NCI-H345 treated with DMSO at 0.1 percent for 48 hours (cell line): ENCODE measurements at regions not wholly inside any gene's neighbourhood (a gene's known extent, or its start where the extent isn't known, plus 50 kb on each side); places are given as distances from the start of the nearest gene placed in this dataset.
A peak's percentile ranks its signal among the peaks of the same experiment; 100 is the strongest.
"Not testable (repeated sequence)": the region's sequence is repeated elsewhere in the genome, so short reads cannot be mapped to it uniquely, and the experiment has no call there.

ENCODE experiments used
- DNase-seq: peaks from one replicate; lab custom pipeline; 2025; ENCODE audit not compliant: unreplicated experiment; lab: John Stamatoyannopoulos, UW

DNA sequence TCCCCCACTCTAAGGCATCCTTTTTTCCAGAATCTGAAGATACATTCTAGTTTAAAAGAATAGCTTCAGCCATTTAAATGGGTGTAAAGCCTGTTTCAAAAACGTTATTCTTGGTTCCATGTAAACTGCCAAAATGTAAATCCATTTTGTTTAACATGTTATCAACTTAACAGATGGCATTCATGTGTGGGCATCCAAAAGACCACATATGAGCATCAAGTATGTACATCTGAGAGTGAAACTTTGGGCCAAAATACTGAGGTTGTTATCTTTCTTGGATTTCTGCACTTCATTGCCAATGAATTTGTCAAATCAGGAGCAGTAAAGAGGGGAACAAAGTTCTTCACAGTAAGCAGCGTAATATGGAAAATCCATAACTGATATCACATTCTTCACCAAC lies 395.4 kb downstream of the ZNF804A start:
- DNase-seq: no peak

DNA sequence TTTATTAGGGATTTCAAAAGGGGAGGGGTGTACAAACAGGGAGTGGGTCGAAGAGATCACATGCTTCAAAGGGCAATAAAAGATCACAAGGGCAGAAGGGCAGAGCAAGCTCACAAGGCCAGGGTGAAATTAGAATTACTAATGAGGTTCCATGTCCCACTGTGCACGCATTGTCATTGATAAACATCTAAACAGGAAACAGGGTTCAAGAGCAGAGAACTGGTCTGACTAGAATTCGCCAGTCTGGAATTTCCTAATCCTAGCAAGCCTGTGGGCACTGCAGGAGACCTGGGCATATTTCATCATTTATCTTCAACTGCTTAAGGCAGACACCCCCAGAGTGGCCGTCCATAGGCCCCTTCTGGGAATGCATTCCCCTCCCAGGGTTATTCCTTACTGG lies 408.2 kb downstream of the ZNF804A start:
- no peak for DNase-seq

DNA sequence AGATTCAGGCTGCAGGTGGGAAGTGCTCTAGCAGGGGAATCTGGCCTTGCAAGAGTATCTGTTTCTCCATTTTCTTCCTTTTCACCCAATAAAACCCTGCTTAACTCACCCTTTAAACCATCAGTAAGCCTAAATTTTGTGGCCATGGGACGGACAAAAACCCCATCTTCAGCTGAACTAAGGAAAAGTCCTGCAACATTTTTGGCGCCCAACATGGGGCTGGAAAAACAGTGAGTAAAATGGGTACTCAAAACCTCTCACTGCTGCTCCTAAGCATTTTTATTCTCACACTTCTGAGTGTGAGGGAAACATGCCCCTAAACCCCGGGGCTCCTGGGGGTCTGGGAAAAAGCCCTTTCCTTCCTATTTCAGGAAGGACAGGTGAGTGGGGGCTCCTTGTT lies 414.3 kb downstream of the ZNF804A start:
- DNase-seq: no peak

DNA sequence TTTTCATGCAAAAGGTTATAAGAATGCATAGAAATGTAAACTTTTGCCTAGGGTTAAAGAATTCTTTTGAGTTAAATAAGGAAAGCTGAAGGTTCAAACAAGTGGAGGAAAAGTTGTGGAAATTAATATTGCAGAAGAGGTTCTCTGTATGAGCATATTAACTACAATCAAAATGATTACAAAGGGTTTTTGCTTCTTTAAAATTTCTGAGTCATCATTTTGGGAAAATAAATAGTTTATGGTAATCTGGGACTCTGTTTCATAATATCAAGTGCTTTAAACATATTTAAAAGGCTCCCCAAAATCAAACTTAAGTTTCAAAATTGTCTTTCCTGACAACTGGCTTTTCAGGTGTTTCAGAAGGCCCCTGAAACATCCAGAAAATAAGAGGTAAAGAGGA lies 415.7 kb downstream of the ZNF804A start:
- DNase-seq: no peak

DNA sequence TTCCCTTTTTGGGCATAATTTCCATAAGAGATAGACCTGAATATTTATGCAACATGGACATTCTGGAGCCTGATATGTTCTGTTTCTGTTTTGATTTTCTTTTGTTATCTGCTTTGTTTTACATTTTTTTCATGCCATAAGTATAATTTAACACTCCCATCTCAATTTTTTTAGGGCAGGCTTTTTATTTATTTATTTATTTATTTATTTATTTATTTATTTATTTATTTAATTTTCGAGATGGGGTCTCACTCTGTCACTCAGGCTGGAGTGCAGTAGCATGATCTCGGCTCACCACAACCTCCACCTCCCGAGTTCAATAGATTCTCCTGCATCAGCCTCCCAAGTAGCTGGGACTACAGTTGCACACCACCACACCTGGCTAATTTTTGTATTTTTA lies 427.6 kb downstream of the ZNF804A start:
- DNase-seq: not testable (repeated sequence)

DNA sequence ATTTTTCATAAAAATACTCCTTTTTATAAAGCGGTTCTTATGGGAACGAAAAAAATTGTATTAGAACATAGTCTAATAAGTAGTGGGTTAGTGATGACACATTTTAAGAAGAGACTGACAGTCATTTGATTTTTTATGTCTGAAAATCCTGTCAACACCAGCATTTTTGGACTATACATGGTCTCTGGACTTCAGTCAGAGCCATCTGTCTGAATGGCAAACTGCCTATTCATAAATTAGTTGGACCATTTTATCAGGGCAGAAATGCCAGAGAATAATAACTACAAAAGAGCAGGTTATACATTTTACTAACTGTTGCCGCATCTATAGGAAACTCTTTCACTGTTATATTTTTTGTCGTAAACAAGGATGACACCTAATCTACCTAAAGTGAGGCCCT lies 437.6 kb downstream of the ZNF804A start:
- no peak for DNase-seq

DNA sequence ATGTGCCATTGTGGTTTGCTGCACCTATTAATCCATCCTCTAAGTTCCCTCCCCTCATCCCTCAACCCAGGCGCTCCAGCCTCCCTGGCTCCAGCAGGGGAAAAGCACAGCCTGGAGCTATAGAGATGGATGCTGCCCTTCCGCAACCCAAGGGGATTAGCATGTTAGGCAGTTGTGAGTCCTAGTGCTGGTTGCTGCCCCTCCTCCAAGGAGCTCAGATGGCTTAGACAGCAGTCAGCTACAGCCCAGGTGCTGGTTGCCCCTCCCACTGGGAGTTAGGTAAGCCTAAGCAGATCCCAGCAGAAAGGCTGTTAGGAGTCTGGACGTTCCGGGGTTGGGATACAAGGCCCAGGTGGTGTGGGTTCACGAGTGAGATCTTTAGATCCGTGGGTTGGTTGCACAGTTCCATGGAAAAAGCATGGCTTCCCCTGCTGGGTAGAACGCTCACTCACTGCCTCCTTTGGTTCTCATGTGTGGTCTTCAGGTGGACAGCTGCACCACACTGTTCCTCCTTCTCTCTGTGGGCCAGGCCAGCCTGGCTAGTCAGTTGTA lies 446.1 kb downstream of the ZNF804A start:
- DNase-seq: no peak

DNA sequence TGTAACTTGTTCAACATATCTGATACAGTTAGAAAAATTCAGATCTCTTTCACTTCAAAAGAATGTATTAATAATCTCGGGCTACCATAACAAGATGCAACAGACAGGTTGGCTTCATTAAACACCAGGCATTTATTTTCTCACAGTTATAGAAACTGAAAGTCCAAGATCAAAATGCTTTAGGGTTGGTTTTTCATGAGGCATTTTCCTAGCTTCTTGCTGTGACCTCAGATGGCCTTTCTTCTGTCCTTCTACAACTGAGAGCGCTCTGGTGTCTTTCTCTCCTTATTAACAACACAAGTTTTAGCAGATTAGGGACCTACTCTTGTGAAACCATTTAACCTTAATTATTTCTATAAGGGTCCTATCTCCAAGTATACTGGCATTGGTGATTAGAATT lies 452.5 kb downstream of the ZNF804A start:
- DNase-seq: no peak

DNA sequence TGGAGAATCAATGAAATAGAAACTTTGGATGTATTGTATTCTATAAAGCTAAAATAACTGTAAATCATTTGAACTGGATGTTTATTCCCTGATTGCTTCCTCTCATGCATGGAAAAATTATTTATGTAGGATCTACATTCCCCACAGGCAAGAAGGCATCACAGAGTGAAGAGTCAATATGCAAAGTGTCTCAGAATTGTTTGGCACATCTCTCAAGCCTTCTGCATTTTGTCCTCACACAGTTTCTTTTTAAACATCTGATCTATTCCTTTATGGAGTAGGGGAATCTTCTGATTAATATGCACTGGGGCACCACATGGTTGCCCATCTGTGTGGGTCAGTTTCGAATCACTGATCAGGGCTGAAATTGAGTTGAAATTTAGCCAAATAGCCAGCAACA lies 465.4 kb downstream of the ZNF804A start:
- DNase-seq: no peak

DNA sequence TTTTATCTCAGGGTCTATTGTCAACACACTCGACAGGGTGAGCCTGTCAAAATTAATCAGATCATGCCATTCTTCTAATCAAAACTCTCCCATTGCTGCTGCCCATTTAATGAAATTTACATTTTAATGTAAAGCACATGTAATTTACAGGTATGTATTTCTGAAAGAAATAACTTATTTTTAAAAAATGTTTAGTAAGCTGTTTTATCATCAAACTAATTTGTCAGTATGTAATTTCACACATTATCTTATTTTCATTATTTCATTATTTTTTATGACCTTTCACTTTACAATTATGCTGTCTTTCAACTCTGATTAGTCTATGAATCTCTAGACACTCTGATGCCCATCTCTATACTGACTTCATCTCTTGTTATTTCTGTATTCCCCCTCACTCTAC lies 467.8 kb downstream of the ZNF804A start:
- no peak for DNase-seq

DNA sequence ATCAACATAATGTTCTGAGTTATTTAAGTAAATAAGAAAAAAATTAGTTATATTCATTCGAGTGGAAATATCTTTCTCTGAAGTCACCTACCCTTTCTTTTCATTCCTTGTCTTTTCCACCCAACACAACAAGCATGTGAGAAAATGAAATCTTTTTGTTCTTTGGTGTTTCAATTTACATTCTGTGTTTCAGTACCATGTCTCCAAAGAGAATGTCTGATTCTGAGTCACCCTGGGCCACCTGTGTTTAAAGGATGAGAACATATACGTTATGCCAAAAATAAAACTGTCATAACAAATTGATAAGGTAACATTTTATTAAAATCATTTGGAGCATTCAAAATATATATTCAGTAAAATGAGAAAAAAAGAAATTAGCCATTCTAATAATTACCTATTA lies 470.8 kb downstream of the ZNF804A start:
- DNase-seq: no peak

DNA sequence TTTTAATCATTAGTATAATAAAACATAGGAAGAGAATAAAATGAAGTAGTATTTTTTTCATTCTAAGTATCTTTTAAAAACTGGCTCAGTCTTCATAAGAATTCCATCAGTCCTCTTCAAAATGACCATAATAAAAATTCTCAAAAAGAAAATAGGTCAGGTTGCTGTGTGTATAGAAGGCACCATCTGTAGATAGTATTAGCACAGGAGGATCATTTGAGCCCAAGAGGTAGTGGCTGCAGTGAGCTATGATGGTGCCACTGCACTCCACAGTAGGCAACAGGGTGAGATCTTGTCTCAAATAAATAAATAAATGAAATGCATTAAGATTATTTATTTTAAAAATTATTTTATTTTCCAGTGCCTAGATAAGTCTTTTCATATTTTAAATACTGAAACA lies 475.8 kb downstream of the ZNF804A start:
- no peak for DNase-seq

DNA sequence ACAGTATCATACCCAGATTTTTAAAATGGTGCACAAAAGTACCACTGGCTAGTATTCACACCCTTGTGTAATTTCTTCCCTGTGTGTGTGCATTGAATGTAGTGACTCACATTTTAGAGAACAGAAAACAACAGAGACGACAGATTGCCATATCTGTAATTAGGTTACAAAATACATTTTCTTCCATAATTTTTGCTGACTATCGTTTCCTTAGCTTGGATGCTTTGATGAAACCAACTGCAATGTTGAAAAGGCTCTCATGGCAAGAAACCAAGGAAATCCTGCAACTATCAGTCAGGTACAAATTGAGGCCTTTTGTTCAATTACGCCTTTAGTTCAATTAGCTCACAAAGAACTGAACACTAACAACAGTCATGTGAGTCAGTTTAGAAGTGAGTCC lies 484.4 kb downstream of the ZNF804A start:
- no peak for DNase-seq

DNA sequence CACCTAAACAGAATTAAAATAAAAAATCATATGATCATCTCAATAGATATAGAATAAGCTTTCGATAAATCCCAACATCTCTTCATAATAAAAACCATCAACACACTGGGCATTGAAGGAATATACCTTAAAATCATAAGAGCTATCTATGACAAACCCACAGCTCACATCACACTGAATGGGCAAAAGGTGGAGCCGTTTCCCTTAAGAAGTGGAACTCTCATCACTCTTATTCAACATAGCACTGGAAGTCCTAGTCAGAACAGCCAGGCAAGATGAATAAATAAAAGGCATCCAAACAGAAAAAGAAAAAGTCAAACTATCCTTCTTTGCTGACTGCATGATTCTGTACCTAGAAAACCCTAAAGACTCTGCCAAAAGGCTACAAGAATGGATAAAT lies 510.3 kb downstream of the ZNF804A start:
- no peak for DNase-seq

DNA sequence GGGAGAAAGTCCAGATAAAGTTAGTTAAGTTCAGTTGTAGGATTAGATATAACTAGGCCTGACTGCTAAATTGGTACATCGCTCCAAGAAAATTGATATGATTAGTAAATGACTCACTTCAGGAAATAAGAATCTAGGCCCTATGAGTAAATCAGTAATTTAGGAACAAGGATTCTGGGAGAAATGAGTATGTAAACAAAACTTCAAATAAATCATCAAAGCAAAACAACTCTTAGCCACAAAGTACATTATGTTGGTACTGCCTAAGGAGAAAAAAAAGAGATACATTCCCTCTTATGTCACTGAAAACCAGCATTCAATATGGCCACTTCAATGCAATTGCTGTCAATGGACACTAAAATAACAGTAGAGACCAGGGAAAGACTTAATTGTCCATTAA lies 529.1 kb downstream of the ZNF804A start:
- DNase-seq: no peak

DNA sequence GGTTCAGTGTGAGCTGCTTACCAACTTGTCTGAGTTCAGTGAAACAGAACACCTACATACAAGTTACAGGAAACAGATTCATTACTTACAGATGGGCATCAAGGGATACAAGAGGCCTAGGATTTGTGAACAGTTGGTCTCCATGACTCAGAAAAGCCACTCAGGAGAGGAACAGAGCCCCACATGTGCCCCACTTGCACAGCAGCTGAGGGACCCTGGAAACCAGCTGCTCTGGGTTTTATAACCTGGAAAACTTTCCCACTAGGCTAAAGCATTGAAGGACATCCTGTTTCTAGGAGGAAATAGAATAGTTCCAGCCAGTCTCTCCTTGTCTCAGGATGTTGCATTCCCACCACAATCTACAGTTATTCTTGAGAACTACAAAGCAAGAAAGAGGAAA lies 530.0 kb downstream of the ZNF804A start:
- no peak for DNase-seq

DNA sequence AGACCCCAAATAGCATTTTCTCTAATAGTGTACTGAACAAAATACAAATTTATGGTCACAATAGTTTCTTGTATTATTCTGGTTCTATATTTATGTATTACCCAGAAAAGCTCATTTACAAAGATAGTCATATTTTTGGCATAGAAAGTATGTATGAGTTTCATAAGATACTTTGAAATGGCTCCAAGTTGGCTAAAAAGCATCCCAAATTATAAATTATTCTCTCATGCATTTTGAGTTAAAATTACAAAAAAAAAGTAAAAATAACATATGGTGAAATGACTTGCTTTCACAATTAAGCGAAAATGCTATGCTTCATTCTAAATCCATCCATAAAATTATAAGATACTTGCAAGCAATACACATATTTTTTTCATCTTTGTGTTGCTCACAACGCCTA lies 530.7 kb downstream of the ZNF804A start:
- no peak for DNase-seq

DNA sequence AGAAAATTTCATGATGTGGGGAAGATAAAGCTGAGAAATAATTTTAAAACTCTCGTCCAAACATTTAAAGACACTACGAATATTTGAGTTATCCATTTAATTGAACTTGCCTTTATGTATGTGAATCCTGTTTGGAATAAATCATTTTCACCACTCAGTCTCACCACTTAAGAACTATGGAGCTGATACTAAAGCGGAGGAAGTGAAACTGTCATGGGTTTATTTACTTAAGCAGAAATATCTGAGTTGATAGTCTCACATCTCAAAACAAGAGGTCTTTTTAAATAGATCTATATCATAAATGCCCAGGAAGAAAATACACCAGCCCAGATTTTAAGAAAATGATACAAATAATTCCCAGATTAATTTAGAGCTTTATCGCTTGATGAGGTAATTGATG lies 532.4 kb downstream of the ZNF804A start:
- no peak for DNase-seq

DNA sequence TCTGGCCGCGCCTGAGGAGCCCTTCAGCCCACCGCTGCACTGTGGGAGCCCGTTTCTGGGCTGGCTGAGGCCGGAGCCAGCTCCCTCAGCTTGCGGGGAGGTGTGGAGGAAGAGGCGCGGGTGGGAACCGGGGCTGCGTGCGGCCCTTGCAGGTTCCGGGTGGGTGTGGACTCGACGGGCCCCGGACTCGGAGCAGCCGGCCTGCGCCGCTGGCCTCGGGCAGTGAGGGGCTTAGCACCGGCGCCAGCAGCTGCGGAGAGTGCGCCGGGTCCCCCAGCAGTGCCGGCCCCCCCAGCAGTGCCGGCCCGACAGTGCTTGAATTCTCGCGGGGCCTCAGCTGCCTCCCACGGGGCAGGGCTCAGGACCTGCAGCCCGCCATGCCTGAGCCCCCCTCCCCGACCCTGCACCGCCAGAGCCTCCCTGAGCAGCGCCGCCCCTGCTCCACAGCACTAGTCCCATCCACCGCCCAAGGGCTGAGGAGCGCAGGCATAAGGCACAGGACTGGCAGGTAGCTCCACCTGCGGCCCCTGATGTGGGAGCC lies 534.2 kb downstream of the ZNF804A start:
- no peak for DNase-seq

DNA sequence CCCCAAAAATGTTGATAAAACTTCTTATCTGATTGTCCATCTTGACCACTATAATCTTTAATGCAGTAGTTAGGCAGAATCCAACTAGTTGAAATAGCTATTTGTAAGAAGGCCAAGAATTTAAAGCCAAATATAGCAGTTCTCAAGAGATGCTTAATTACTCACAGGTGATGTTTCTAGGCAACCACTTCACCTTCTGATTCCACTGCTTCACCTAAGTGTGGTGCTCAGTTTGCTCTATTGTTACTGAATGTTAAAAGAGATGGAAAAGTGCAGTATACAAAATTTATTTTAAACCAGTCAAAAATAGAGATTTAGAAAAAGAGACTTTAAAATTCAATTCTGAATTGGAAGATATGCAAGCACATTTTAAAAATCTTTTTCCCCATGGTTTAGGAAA lies 539.4 kb downstream of the ZNF804A start:
- DNase-seq: no peak

DNA sequence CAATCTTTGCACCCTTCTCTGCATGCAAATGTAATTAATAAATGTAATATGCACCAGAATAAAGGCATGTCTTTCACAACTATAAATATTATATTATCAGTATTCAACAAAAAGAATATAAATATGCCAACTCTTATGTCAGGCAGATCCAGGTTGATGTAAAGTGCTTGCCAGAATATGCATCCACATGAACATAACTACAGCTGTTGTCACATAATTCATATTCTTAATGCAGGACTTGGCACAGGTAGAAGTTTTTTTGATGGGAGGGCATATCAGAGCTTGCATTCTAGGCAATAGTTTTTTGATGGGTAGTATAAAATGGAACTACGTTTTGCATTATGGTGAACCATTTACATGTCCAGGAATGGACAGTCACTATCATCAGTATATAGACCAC lies 544.3 kb downstream of the ZNF804A start:
- no peak for DNase-seq

DNA sequence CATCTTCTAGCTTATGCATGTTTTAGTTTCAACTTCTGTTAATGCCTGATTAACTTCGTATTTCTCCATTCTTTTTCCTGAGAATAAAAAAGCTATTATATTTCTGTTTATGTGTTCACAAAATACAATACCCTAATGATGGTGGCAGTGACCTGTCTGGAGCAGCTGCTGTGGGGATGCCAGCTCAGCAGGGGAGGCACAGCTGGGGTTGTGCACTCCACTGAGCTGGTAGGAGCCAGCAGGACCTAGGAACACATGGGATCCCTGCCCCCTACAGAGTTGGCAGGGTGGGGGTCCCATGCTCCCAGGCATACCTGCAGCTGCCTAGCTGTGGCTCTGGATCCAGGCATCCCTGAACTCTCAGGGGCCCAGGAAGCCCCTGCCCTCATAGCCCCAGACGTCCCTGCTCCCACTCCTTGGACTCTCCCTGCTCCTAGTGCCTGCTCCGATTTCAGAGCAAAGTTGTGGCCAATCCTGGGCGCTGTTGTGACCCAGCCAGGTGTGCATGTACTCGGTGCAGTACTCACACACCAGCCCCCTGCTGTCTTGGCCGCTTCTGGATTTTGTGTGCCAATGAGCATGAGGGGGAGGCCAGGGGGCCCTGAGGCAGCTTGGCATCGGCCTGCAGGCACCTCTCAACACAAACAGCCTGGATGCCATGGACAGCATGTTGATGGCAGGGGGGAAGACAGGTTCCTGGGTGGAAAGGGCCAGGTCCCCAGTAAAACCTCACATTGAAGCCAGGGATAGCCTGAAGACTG lies 546.0 kb downstream of the ZNF804A start:
- DNase-seq: peak; percentile 43
